Erythroblast (primary cell): ENCODE measurements at regions not wholly inside any gene's neighbourhood (a gene's known extent, or its start where the extent isn't known, plus 50 kb on each side); places are given as distances from the start of the nearest gene placed in this dataset.
"Not testable (repeated sequence)": the region's sequence is repeated elsewhere in the genome, so short reads cannot be mapped to it uniquely, and the experiment has no call there.

Source experiments
- DNase-seq, 2 experiments: peaks; one replicate each; lab custom pipeline; 2025; lab: John Stamatoyannopoulos, UW
- GATA1 ChIP-seq: IDR thresholded peaks from 2 replicates; pipeline ENCODE4 v1.6.1; 2011; ENCODE audit warnings: low read depth, mild to moderate bottlenecking, control low read depth, low read length, moderate library complexity
- POLR2A ChIP-seq: IDR thresholded peaks from 2 replicates; pipeline ENCODE4 v1.6.1; 2011; ENCODE audit warnings: mild to moderate bottlenecking, low read length

DNA sequence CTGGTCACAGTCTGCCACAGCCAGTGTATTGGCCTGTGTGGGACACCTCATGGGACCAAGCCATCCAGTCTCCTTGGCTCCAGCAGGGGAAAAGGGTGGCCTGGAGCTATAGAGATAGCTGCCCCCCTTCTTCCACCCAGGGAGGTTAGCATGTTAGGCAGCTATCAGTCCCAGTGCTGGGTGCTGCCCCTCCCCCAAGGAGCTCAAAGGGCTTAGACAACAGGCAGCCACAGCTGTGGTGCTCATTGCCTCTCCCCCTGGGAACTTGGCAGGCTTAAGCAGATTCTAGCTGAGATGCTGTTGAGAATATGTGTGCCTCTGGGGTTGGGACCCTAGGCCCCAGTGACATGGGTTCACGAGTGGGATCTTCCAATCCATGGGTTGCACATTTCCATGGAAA lies 226.0 kb upstream of the PTGER4 start:
- DNase-seq = no peak
- TF ChIP-seq GATA1 = no peak
- TF ChIP-seq POLR2A = no peak

DNA sequence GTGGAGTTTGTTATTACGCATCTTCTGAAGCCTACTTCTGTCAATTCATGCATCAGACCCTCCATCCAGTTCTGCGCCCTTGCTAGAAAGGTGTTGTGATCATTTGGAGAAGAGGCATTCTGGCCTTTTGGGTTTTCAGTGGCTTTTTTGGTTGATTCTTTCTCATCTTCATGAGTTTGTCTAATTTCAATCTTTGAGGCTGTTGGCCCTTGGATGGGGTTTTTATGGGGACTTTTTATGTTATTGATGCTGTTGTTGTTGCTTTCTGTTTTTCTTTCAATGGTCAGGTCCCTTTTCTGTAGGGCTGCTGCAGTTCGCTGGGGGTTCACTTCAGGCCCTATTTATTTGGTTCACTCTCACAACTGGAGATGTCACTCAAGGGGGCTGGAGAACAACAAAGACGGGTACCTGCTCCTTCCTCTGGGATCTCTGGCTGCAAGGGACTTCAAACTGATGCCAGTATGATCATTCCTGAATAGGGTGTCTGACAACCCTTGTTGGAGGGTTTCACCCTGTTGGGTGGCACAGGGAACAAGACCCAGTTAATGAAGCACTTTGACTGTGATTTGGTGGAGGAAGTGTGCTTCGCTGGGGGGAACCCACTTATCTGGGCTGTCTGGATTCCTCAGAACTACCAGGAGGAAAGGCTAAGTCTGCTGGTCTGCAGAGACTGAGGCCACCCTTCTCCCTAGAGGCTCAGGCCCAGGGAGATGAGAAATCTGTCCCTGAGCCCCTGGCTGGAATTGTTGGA lies 226.7 kb upstream of the PTGER4 start:
- no peak for DNase-seq
- TF ChIP-seq POLR2A (no peak), GATA1 (no peak)

DNA sequence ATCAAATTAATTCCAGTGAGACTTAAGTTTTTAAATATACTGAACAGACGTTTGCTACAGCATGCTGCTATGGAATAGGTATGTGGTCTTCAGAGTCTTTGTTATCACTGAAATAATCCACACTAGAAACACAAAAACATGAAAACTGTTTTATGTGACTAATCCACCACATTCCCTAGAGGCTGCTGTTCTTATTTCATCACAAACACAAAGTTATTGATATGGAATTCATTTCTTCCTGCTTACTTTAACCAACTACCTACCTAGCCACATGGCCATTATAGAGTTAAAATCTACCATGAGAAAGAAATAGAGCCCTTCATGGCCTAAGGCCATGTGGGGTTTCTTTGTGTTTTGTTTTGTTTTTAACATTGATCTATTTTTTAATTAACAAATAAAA lies 232.3 kb upstream of the PTGER4 start:
- TF ChIP-seq GATA1 (no peak), POLR2A (no peak)
- no peak for DNase-seq

DNA sequence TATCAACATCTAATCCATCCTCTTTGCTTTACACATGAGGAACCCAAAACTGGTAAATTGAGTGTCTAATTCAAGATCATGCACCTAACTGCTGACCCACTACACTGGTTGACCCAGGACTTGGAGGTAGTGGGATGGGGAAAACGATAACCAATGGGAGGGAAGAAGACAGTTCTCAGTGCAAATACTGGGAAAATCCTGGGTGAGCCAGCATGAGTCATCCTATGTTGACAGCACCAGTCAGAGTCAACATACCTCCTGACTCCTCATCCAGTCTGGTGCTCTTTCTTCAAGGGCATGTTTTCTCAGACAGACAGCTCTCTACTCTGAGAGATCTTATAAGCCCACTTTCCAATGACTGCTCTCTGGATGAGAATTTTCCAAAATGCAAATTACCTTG lies 232.8 kb upstream of the PTGER4 start:
- TF ChIP-seq POLR2A (no peak), GATA1 (no peak)
- DNase-seq = no peak

DNA sequence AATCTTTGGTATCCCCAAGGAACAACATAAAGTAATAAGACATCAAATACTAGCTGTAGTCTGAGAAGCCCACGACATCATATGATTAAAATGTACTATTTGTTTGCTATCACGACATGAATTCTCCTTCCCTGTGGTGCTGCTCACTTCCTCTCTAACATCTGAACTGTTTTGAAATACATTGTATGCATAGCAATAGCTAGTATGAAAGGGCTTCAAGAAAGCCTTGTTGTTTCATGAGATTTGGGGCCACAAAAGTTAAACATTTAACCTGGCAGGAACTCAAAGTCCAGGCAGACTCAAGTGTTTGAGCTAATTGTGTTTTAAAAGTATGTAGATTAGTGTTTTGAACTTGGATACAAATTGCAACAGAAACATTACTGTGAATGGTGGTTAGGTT lies 237.4 kb upstream of the PTGER4 start:
- no peak for DNase-seq

DNA sequence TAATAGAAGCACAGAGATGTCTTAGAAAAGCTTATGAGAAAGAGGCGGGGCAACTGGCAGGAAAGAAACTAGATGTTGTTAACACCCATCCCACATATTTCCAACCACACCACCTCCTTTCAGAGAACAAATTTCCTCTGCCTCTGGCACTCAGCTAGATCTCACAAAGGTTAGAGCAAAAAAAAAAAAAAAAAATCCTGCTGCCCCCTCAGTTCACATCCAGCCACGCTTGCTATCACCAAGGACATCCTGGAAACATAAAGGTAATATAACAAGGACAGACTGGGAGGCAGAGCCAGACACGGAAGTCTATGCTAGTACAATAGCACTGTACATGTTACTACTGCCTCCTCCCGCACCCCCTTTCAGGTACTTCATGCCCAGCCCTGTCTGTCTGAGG lies 238.0 kb upstream of the PTGER4 start:
- TF ChIP-seq GATA1 (no peak), POLR2A (no peak)
- no peak for DNase-seq

More for the DNA sequence above, 237.4 kb upstream of the PTGER4 start:
- TF ChIP-seq POLR2A = no peak
- TF ChIP-seq GATA1 = no peak

DNA sequence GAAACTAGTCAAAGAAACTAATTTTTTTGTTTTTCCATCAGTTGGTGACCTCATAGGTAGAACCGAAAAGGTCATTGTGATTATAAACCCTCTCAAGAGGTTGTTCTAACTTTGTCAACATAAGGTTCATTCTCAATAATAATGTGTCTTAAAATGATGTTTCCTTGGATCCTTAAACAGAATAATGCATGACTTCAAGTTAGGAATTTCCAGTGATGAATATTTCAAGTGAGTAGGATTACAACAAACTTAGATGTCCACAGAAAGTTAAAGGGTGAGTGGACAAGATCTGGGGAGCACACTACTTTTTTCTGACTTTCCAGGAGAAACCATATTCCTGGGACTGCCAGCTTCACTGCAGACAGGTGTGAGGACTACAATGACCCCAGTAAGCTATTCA lies 239.0 kb upstream of the PTGER4 start:
- DNase-seq = no peak
- TF ChIP-seq POLR2A = no peak
- TF ChIP-seq GATA1 = no peak

DNA sequence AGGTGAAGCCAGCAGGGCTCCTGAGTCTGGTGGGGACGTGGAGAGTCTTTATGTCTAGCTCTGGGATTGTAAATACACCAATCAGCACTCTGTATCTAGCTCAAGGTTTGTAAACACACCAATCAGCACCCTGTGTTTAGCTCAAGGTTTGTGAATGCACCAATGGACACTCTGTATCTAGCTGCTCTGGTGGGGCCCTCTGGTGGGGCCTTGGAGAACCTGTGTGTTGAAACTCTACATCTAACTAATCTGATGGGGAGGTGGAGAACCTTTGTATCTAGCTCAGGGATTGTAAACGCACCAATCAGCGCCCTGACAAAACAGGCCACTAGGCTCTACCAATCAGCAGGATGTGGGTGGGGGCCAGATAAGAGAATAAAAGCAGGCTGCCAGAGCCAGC lies 240.6 kb upstream of the PTGER4 start:
- not testable (repeated sequence) for DNase-seq

DNA sequence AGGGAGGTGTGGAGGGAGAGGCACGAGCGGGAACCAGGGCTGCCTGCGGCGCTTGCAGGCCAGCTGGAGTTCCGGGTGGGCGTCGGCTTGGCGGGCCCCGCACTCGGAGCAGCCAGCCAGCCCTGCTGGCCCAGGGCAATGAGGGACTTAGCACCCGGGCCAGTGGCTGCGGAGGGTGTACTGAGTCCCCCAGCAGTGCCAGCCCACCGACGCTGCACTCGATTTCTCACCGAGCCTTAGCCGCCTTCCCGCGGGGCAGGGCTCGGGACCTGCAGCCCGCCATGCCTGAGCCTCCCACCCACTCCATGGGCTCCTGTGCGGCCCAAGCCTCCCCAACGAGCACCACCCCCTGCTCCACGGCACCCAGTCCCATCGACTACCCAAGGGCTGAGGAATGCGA lies 241.1 kb upstream of the PTGER4 start:
- DNase-seq = not testable (repeated sequence)

DNA sequence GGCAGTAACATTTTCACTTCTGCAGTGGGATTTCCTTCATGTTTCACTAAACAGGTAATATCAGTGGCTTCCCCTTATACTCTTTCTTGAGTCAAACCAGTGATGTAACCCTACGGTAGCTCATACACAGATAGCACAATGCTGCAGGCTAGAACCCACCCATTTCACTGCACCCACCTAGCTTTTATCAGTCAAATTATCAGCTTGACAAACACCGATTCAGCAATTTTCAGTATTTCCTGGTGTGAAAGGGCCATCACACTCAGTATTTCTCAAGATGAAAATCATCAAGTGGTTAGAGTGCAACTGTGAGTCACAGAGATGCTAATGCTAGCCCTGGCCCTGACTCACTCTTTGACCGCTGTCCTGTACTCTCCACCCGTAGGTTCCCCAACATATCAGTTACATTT lies 242.3 kb upstream of the PTGER4 start:
- no peak for DNase-seq
- TF ChIP-seq POLR2A = no peak
- TF ChIP-seq GATA1 = no peak

DNA sequence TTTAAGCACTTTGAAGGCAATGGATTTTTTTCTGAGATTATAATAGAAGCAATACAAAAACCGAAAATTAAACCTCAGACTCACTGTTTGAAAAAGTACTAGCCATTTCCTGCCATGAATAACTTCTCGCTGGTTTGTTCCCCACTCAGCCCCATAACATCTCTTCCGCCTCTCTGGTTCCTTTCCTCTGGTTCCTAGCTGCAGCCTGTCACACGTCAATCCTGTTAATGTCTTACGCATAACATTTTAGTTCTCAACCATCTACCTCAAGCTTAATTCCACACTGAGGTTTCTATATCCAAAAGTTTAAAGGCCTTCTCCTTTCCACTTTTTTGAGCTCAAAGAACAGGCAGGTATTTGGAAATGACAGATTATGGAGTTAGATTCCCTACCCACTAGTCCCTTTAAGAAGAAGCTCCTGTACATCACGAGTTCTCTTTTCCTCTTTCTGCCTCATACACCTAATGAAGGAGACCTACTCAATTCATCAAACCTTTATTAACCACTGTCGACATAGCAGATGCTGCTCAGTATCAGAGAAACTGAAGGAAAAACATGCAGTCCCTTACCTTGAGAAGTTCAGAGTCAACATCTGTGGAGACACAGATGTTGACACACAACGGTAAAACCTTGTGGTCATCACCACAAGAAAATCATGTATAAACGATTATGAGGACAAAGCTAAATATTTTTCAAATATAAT lies 243.0 kb upstream of the PTGER4 start:
- DNase-seq = no peak
- no peak for TF ChIP-seq GATA1
- TF ChIP-seq POLR2A = no peak

DNA sequence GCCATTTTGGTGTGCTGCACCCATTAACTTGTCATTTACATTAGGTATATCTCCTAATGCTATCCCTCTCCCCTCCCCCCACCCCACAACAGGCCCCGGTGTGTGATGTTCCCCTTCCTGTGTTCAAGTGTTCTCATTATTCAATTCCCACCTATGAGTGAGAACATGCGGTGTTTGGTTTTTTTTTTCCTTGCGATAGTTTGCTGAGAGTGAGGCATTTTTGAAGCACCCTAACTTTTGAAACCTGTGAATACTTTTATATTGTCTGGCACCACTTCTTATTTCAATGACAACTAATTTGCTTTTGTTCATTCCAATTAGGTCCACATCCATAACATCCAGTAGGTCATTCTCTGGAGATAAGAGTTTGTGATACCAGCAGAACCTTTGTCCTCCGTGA lies 244.0 kb upstream of the PTGER4 start:
- not testable (repeated sequence) for DNase-seq

DNA sequence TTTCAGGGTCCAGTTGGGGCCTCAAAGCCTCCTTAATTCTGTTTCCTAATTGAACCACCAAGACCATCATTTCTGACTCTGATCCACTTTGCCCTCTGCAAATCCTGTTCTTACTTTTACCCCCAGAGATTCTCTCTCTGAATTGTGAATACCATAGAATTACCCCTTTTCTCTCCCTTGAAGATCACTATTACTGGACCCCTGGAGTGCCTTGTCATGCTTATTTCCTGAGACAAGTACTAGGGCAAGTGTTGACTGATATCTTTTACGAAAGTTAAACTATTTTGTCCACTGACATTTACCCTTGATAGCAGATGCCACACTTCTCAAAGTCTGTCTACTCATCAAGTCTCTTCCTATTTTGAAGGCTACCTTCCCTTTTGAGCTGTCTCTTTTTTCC lies 246.9 kb upstream of the PTGER4 start:
- no peak for DNase-seq
- TF ChIP-seq POLR2A (no peak), GATA1 (no peak)

DNA sequence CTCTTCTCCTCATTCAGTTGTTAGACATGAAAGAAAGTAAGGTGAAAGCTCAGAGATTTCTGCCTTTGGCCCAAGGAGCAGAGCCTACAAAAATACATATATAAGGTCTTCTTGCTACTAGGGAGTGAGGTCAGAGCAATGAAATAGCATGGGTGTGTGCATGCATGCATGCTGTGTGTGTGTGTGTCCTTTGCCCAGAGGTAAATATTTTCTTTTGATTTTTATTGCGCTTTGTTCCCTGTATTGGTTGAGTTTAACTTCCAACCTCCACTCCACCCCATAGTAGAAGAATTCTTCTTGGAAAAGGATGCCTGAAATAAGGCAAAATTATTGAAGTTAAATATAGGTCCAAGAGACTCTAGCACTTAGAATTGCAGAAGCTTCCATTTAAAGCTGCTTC lies 248.0 kb upstream of the PTGER4 start:
- DNase-seq = no peak
- no peak for TF ChIP-seq GATA1
- no peak for TF ChIP-seq POLR2A

DNA sequence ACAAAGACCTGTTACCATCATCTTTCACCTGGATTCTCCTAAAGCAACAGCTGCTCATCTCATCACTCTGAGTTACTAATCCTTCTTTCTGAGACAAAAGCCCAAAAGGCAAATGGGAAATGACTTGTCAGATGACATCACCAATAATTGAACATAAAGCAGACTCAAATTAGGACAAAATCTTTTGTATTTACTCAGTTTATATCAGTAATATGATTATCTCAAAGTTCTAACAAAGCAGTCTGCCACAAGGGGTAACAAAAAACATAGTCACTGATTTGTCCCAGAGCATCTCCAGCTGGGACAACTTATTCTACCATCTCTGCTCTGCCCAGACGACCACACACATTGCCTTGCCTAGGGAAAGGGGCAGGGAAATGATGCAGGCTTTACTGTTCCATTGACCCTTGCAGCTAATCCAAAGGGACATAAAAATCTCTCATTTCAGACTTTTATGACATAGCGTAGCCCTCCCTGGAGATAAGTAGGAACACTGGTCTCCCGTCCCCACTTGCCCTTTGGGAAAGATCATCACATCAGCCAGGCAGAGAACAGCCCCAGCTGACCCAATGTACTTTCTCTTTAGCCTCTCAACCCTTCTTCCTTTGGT lies 249.5 kb upstream of the PTGER4 start:
- DNase-seq = no peak

More for the DNA sequence above, 249.5 kb upstream of the PTGER4 start:
- TF ChIP-seq GATA1 (no peak), POLR2A (no peak)
